ENCODE measurements at regions not wholly inside any gene's neighbourhood (a gene's known extent, or its start where the extent isn't known, plus 50 kb on each side); places are given as distances from the start of the nearest gene placed in this dataset.

DNA sequence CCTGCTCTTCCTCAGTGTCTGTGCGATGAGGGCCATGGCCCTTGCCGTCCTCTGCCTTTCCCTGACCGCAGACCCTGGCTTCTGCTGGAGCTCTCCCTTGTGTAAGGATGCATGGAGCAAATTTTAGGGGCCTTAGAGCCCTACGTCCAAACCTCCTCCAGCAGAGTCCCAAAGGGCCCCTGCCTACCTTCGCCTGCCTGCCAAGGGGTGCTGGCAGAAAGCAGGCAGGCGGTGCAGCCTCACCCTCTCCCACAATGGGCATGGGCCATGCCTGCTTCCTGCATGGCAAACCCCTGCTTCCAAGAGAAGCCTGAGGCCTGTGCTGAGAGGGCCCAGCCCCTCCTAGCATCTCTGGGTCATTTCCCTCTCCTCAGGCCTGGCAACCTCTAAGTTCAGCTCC, 71.3 kb upstream of the FGF3 start:
- TF ChIP-seq POLR2A (IDR thresholded peaks at IDR 0.05): no peak
- TF ChIP-seq, protein P1, sequence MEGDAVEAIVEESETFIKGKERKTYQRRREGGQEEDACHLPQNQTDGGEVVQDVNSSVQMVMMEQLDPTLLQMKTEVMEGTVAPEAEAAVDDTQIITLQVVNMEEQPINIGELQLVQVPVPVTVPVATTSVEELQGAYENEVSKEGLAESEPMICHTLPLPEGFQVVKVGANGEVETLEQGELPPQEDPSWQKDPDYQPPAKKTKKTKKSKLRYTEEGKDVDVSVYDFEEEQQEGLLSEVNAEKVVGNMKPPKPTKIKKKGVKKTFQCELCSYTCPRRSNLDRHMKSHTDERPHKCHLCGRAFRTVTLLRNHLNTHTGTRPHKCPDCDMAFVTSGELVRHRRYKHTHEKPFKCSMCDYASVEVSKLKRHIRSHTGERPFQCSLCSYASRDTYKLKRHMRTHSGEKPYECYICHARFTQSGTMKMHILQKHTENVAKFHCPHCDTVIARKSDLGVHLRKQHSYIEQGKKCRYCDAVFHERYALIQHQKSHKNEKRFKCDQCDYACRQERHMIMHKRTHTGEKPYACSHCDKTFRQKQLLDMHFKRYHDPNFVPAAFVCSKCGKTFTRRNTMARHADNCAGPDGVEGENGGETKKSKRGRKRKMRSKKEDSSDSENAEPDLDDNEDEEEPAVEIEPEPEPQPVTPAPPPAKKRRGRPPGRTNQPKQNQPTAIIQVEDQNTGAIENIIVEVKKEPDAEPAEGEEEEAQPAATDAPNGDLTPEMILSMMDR (IDR thresholded peaks at IDR 0.05): no peak

All from testis (tissue), 2 donors.